Esophagus muscularis mucosa (tissue), 4 donors: ENCODE measurements at regions not wholly inside any gene's neighbourhood (a gene's known extent, or its start where the extent isn't known, plus 50 kb on each side); places are given as distances from the start of the nearest gene placed in this dataset.

Source experiments
- DNase-seq: peaks from one replicate; pipeline ENCODE4 v3.0.0-alpha.2; 2017; ENCODE audit errors: extremely low spot score
- H3K27ac ChIP-seq, 4 donors: fragments of 200-600 bp; sonication (generic); replicated peaks in 1 of 4; 1 replicate in 3 of 4; 2 replicates in 1 of 4; pipeline ENCODE4 v1.5.1; 2016 to 2019; ENCODE audit warnings: mild to moderate bottlenecking in 1 of 4
- H3K27me3 ChIP-seq, 4 donors: fragments of 200-600 bp; sonication (generic); one replicate each; pipeline versions ENCODE4 v1.5.1 to v1.6.0; 2016 to 2019
- H3K36me3 ChIP-seq, 4 donors: fragments of 200-600 bp; sonication (generic); one replicate each; pipeline ENCODE4 v1.5.1; 2016 to 2019
- H3K4me1 ChIP-seq, 4 donors: fragments of 200-600 bp; sonication (generic); one replicate each; pipeline ENCODE4 v1.5.1; 2016 to 2019
- H3K4me3 ChIP-seq, 4 donors: fragments of 200-600 bp; sonication (generic); 1 replicate in 2 of 4; 2 replicates in 2 of 4; pipeline ENCODE4 v1.5.1; 2016 to 2019; ENCODE audit warnings: mild to moderate bottlenecking in 4 of 4, moderate library complexity in 1 of 4
- H3K9me3 ChIP-seq, 4 donors: fragments of 200-600 bp; sonication (generic); 1 replicate in 3 of 4; 2 replicates in 1 of 4; pipeline ENCODE4 v1.5.1; 2016 to 2019
- EP300 ChIP-seq: sonication (generic); formaldehyde crosslinking; IDR thresholded peaks from one replicate; pipeline ENCODE4 v1.6.1; 2017; ENCODE audit warnings: antibody characterized with exemption
- POLR2A ChIP-seq: fragments of 450-650 bp; IDR thresholded peaks from one replicate; pipeline ENCODE4 v1.6.1; 2017; ENCODE audit warnings: antibody characterized with exemption, moderate library complexity, mild to moderate bottlenecking, low read depth
- POLR2AphosphoS5 ChIP-seq, 2 donors: sonication (generic); formaldehyde crosslinking; IDR thresholded peaks; one replicate each; pipeline ENCODE4 v1.6.1; 2017; ENCODE audit warnings: antibody characterized with exemption in 2 of 2
- WGBS: methylation state at CpG from one replicate; pipeline ENCODE4 v1.1.5; 2018; 5-methylcytosine and 5-hydroxymethylcytosine counted together
- intact Hi-C: fragments of 100-400 bp; cut with DNase I; formaldehyde crosslinking; loops from one replicate; pipeline ENCODE4 v1.15.1; 2023
- TF ChIP-seq, protein P1 (sequence below), 3 experiments: fragments of 200-600 bp in 2 of 3; fragments of 450-650 bp in 1 of 3; sonication (generic) in 2 of 3; IDR thresholded peaks; one replicate each; pipeline ENCODE4 v1.5.1; 2017 to 2019; ENCODE audit warnings: antibody characterized with exemption in 3 of 3, mild to moderate bottlenecking in 2 of 3, moderate library complexity in 1 of 3

DNA sequence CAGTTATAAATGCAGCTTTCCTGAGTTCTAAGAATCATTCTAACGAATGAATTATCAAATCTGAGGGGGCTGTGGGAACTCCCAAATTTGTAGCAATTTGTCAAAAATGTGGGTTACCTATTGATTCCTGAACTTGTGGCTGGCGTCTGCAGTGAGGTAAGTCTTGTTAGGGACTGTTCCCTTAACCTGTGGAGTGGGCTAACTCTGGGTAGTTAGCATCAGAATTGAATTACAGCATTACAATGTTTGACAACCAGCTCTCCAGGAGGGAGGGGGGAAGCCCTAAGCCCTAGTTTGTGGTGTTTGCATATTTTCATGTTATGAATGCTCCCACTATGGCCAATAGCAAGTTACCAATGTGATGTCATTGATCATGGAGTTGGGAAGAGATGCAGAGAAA, 65.9 kb upstream of the STT3B start:
- Histone ChIP-seq H3K4me1 (peaks cover 0 to 4% (median under 1%) of the 10 kb centered on the region in 4 donors), H3K27me3 (no peaks in the 10 kb centered on the region), H3K9me3 (no peaks in the 10 kb centered on the region), H3K4me3 (no peak overlapping the region), H3K36me3 (no peaks in the 10 kb centered on the region), H3K27ac (no peak overlapping the region)
- WGBS, result 83% methylated on average over 2 of the region's 2 CpGs
- peak; percentile 34 for DNase-seq
- TF ChIP-seq POLR2AphosphoS5 (IDR thresholded peaks at IDR 0.05) (no peak), POLR2A (no peak), EP300 (no peak)
- TF ChIP-seq, protein P1, sequence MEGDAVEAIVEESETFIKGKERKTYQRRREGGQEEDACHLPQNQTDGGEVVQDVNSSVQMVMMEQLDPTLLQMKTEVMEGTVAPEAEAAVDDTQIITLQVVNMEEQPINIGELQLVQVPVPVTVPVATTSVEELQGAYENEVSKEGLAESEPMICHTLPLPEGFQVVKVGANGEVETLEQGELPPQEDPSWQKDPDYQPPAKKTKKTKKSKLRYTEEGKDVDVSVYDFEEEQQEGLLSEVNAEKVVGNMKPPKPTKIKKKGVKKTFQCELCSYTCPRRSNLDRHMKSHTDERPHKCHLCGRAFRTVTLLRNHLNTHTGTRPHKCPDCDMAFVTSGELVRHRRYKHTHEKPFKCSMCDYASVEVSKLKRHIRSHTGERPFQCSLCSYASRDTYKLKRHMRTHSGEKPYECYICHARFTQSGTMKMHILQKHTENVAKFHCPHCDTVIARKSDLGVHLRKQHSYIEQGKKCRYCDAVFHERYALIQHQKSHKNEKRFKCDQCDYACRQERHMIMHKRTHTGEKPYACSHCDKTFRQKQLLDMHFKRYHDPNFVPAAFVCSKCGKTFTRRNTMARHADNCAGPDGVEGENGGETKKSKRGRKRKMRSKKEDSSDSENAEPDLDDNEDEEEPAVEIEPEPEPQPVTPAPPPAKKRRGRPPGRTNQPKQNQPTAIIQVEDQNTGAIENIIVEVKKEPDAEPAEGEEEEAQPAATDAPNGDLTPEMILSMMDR (IDR thresholded peaks at IDR 0.05), result no peak
- intact Hi-C loops, result no loop called here

DNA sequence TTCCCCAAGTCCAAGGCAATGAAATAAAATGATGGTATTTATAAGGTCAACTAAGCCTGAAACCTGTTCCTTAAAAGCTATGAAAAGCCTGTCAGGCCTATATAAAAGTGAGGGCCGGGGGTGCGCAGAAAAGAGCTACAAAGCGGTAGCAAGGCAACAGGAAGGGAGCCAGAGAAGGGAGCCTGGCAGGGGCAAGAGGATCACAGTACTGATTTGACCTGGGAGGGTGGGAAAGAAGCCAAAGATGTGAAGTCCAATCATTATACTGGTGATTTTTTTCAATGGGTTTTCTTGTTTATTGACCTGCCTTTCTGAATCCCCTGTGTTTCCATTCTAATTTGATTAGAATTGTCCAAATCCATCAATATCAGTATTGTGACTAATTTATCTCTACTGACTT, 64.3 kb upstream of the STT3B start:
- no peaks in the 10 kb centered on the region for H3K36me3 ChIP-seq
- no peaks in the 10 kb centered on the region for H3K27me3 ChIP-seq
- H3K27ac ChIP-seq, result no peak overlapping the region
- WGBS, result 94% methylated on average over 3 of the region's 3 CpGs
- no peak overlapping the region for H3K4me3 ChIP-seq
- intact Hi-C loops, result no loop called here
- TF ChIP-seq, protein P1 (IDR thresholded peaks at IDR 0.05), result no peak
- no peak for TF ChIP-seq EP300
- TF ChIP-seq POLR2A, result no peak
- TF ChIP-seq POLR2AphosphoS5 (IDR thresholded peaks at IDR 0.05), result no peak
- H3K9me3 ChIP-seq, result no peaks in the 10 kb centered on the region
- peak; percentile 21 for DNase-seq
- H3K4me1 ChIP-seq, result no peaks in the 10 kb centered on the region

DNA sequence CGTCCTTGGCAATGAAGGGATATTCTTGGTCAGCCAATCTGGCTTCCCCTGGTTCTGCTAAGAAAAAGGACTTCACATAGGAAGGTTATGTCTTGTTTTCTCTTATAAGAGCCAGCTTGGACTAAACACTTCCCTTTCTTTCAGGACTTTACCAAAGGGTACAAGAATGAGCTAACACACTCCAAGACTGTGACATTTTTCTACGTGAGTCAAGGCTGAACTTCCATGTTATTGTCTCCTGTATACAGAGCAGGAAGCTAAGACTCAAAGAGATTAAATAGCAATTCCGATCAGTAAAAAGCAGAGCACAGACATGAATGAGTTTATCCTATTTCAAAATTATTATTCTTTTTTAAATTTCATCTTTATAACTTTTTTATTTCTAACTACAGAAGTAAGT, 63.3 kb upstream of the STT3B start:
- no peaks in the 10 kb centered on the region for H3K36me3 ChIP-seq
- no peak overlapping the region for H3K4me3 ChIP-seq
- no peak overlapping the region for H3K27ac ChIP-seq
- H3K27me3 ChIP-seq, result no peaks in the 10 kb centered on the region
- intact Hi-C loops, result no loop called here
- TF ChIP-seq POLR2AphosphoS5 (IDR thresholded peaks at IDR 0.05) (no peak), POLR2A (no peak), EP300 (no peak)
- TF ChIP-seq, protein P1 (IDR thresholded peaks at IDR 0.05), result no peak
- no peaks in the 10 kb centered on the region for H3K4me1 ChIP-seq
- WGBS, result 78% methylated on average over 3 of the region's 3 CpGs
- no peaks in the 10 kb centered on the region for H3K9me3 ChIP-seq
- peak; percentile 3 for DNase-seq

DNA sequence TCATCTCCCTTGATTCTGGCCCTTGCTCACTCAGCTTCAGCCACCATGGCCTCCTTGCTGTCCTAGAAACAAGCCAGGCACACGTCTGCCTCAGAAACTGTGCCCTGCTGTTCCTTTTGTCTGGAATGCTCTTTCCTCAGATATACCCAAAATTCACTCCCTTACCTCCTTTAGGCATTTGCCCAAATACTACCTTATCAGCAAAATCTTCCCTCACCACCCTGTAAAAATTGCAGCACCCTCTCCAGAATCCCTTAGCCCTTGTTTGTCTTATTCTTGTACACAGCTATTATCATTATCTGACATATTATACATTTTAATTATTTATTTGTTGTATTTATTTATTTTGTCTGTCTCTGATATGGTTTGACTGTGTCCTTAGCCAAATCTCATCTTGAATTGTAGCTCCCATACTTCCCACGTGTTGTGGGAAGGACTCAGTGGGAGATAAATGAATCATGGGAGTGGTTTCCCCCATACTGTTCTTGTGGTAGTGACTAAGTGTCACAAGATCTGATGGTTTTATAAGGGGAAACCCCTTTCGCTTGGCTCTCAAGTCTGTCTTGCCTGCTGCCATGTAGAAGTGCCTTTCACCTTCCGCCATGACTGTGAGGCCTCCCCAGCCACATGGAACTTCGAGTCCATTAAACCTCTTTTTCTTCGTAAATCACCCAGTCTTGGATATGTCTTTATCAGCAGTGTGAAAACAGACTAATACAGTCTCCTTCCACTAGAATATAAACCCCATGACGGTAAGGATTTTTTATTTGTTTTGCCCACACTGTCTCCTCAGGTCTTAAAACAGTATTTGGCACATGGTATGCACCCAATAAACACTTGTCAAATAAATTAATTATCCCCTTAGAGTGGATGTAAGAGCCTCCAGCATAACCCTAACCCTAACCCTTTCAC, 60.0 kb upstream of the STT3B start:
- no peaks in the 10 kb centered on the region for H3K27me3 ChIP-seq
- no peaks in the 10 kb centered on the region for H3K36me3 ChIP-seq
- H3K9me3 ChIP-seq, result no peaks in the 10 kb centered on the region
- DNase-seq, result peak; percentile 39
- H3K27ac ChIP-seq, result no peak overlapping the region
- TF ChIP-seq, protein P1 (IDR thresholded peaks at IDR 0.05), result no peak
- no peak for TF ChIP-seq POLR2A
- no peak for TF ChIP-seq EP300
- TF ChIP-seq POLR2AphosphoS5 (IDR thresholded peaks at IDR 0.05), result no peak
- WGBS, result 84% methylated on average over 7 of the region's 7 CpGs
- intact Hi-C loops, result no loop called here
- no peaks in the 10 kb centered on the region for H3K4me1 ChIP-seq
- no peak overlapping the region for H3K4me3 ChIP-seq
